Activated CD4-positive, alpha-beta T cell treated with anti-CD3 and anti-CD28 coated beads, Interleukin-2, amount 10 ng/mL, durations not matched to agents 24 days and 14 days (primary cell): ENCODE measurements at regions not wholly inside any gene's neighbourhood (a gene's known extent, or its start where the extent isn't known, plus 50 kb on each side); places are given as distances from the start of the nearest gene placed in this dataset.

Source experiments
- DNase-seq: peaks from one replicate; pipeline ENCODE4 v3.0.0; 2022
- H3K27ac Mint-ChIP-seq: one replicate; pipeline ENCODE4 v1.8.0; 2022; ENCODE audit warnings: mild to moderate bottlenecking, mixed read lengths
- H3K27me3 Mint-ChIP-seq: one replicate; pipeline ENCODE4 v1.8.0; 2022; ENCODE audit warnings: mixed read lengths
- H3K36me3 Mint-ChIP-seq: one replicate; pipeline ENCODE4 v1.8.0; 2022; ENCODE audit warnings: low read depth, mild to moderate bottlenecking, mixed read lengths
- H3K4me1 Mint-ChIP-seq: one replicate; pipeline ENCODE4 v1.8.0; 2021; ENCODE audit warnings: mixed read lengths
- H3K4me3 Mint-ChIP-seq: one replicate; pipeline ENCODE4 v1.8.0; 2022; ENCODE audit warnings: mild to moderate bottlenecking, moderate library complexity, mixed read lengths
- H3K9me3 Mint-ChIP-seq: one replicate; pipeline ENCODE4 v1.8.0; 2021; ENCODE audit warnings: mixed read lengths
- intact Hi-C: fragments of 100-400 bp; cut with micrococcal nuclease; formaldehyde crosslinking; loops from one replicate; pipeline ENCODE4 v1.15.1; 2023

GRCh38 chrX:109830704-109831206 lies 97.7 kb upstream of the ACSL4 start:
- no peak overlapping the region for H3K27ac Mint-ChIP-seq

GRCh38 chrX:109831326-109831985 lies 98.4 kb upstream of the ACSL4 start:
- intact Hi-C loops = no loop called here
- Mint-ChIP-seq H3K9me3 (peaks cover 2% of the 10 kb centered on the region), H3K36me3 (no peaks in the 10 kb centered on the region), H3K27ac (no peak overlapping the region), H3K4me3 (no peak overlapping the region), H3K4me1 (peaks cover 6% of the 10 kb centered on the region), H3K27me3 (no peaks in the 10 kb centered on the region)
- no peak for DNase-seq

More at GRCh38 chrX:109830704-109831206, 97.7 kb upstream of the ACSL4 start:
- Mint-ChIP-seq H3K9me3 (peaks cover 2% of the 10 kb centered on the region), H3K4me3 (no peak overlapping the region), H3K27me3 (no peaks in the 10 kb centered on the region), H3K4me1 (peaks cover 6% of the 10 kb centered on the region), H3K36me3 (no peaks in the 10 kb centered on the region)
- DNase-seq = no peak
- intact Hi-C loops = no loop called here

- intact Hi-C loops = loop anchor here (1.0 to 5.0 kb wide), 3 partner anchors 17 to 57 kb away; no protein-coding TSS in a partner anchor
- H3K27ac Mint-ChIP-seq = no peak overlapping the region
- peaks cover 4% of the 10 kb centered on the region for H3K9me3 Mint-ChIP-seq
- DNase-seq = no peak
- H3K27me3 Mint-ChIP-seq = no peaks in the 10 kb centered on the region
- H3K4me1 Mint-ChIP-seq = peaks cover 7% of the 10 kb centered on the region
- no peak overlapping the region for H3K4me3 Mint-ChIP-seq
- H3K36me3 Mint-ChIP-seq = no peaks in the 10 kb centered on the region
These were observed 106.9 kb upstream of the ACSL4 start for GRCh38 chrX:109839694-109840567.

- peak; percentile 52 for DNase-seq
- Mint-ChIP-seq H3K36me3 (no peaks in the 10 kb centered on the region), H3K4me3 (no peak overlapping the region), H3K27ac (no peak overlapping the region), H3K9me3 (peaks cover 4% of the 10 kb centered on the region), H3K4me1 (peaks cover 7% of the 10 kb centered on the region), H3K27me3 (no peaks in the 10 kb centered on the region)
- intact Hi-C loops = loop anchor here (1.0 to 5.0 kb wide), 3 partner anchors 16 to 57 kb away; no protein-coding TSS in a partner anchor
These were observed 107.5 kb upstream of the ACSL4 start for GRCh38 chrX:109840585-109840984.

GRCh38 chrX:109841257-109841656 lies 108.2 kb upstream of the ACSL4 start:
- DNase-seq = no peak
- Mint-ChIP-seq H3K36me3 (no peaks in the 10 kb centered on the region), H3K9me3 (peaks cover 4% of the 10 kb centered on the region), H3K27me3 (no peaks in the 10 kb centered on the region), H3K4me1 (peaks cover 7% of the 10 kb centered on the region), H3K4me3 (peak overlapping the region; percentile 34), H3K27ac (peak overlapping the region; percentile 84)
- intact Hi-C loops = loop anchor here (1.0 to 5.0 kb wide), 3 partner anchors 16 to 132 kb away; no protein-coding TSS in a partner anchor

GRCh38 chrX:109841869-109842579 lies 109.0 kb upstream of the ACSL4 start:
- no peaks in the 10 kb centered on the region for H3K36me3 Mint-ChIP-seq
- no peak for DNase-seq
- no peaks in the 10 kb centered on the region for H3K27me3 Mint-ChIP-seq
- peak overlapping the region; percentile 34 for H3K4me3 Mint-ChIP-seq
- peaks cover 7% of the 10 kb centered on the region for H3K4me1 Mint-ChIP-seq
- intact Hi-C loops = loop anchor here (1.0 to 5.0 kb wide), 4 partner anchors 15 to 133 kb away; no protein-coding TSS in a partner anchor
- peak overlapping the region; percentile 84 for H3K27ac Mint-ChIP-seq
- H3K9me3 Mint-ChIP-seq = no peaks in the 10 kb centered on the region

- Mint-ChIP-seq H3K4me3 (no peak overlapping the region), H3K27me3 (no peaks in the 10 kb centered on the region), H3K4me1 (peaks cover 12% of the 10 kb centered on the region), H3K9me3 (no peaks in the 10 kb centered on the region), H3K27ac (no peak overlapping the region), H3K36me3 (no peaks in the 10 kb centered on the region)
- no peak for DNase-seq
- intact Hi-C loops = loop anchor here (1.0 to 5.0 kb wide), 2 partner anchors 40 to 110 kb away; no protein-coding TSS in a partner anchor
These were observed 109.6 kb upstream of the ACSL4 start for GRCh38 chrX:109842611-109843010.

GRCh38 chrX:109843963-109844751 lies 111.1 kb upstream of the ACSL4 start:
- Mint-ChIP-seq H3K27ac (no peak overlapping the region), H3K27me3 (no peaks in the 10 kb centered on the region), H3K9me3 (no peaks in the 10 kb centered on the region), H3K4me1 (peaks cover 21% of the 10 kb centered on the region), H3K36me3 (no peaks in the 10 kb centered on the region), H3K4me3 (no peak overlapping the region)
- intact Hi-C loops = loop anchor here (5.0 kb wide), 1 partner anchor 42 kb away; no protein-coding TSS in a partner anchor
- DNase-seq = no peak

GRCh38 chrX:109844986-109845385 lies 111.9 kb upstream of the ACSL4 start:
- intact Hi-C loops = loop anchor here (5.0 kb wide), 1 partner anchor 43 kb away; no protein-coding TSS in a partner anchor
- H3K4me3 Mint-ChIP-seq = no peak overlapping the region
- no peaks in the 10 kb centered on the region for H3K27me3 Mint-ChIP-seq
- peaks cover 21% of the 10 kb centered on the region for H3K4me1 Mint-ChIP-seq
- H3K9me3 Mint-ChIP-seq = no peaks in the 10 kb centered on the region
- DNase-seq = no peak
- H3K36me3 Mint-ChIP-seq = no peaks in the 10 kb centered on the region
- no peak overlapping the region for H3K27ac Mint-ChIP-seq

GRCh38 chrX:109845996-109846395 lies 112.9 kb upstream of the ACSL4 start:
- H3K4me1 Mint-ChIP-seq = peaks cover 21% of the 10 kb centered on the region
- no peak overlapping the region for H3K4me3 Mint-ChIP-seq
- no peak overlapping the region for H3K27ac Mint-ChIP-seq
- no peaks in the 10 kb centered on the region for H3K9me3 Mint-ChIP-seq
- DNase-seq = no peak
- no peaks in the 10 kb centered on the region for H3K27me3 Mint-ChIP-seq
- no peaks in the 10 kb centered on the region for H3K36me3 Mint-ChIP-seq
- intact Hi-C loops = no loop called here

GRCh38 chrX:109847257-109848187 lies 114.5 kb upstream of the ACSL4 start:
- no peak for DNase-seq

GRCh38 chrX:109848461-109849050 lies 115.5 kb upstream of the ACSL4 start:
- H3K27ac Mint-ChIP-seq = no peak overlapping the region
- H3K9me3 Mint-ChIP-seq = no peaks in the 10 kb centered on the region
- no peaks in the 10 kb centered on the region for H3K27me3 Mint-ChIP-seq
- H3K36me3 Mint-ChIP-seq = no peaks in the 10 kb centered on the region
- peaks cover 14% of the 10 kb centered on the region for H3K4me1 Mint-ChIP-seq
- intact Hi-C loops = no loop called here
- no peak overlapping the region for H3K4me3 Mint-ChIP-seq
- no peak for DNase-seq

More at GRCh38 chrX:109847257-109848187, 114.5 kb upstream of the ACSL4 start:
- peaks cover 17% of the 10 kb centered on the region for H3K4me1 Mint-ChIP-seq
- no peaks in the 10 kb centered on the region for H3K27me3 Mint-ChIP-seq
- H3K36me3 Mint-ChIP-seq = no peaks in the 10 kb centered on the region
- H3K9me3 Mint-ChIP-seq = no peaks in the 10 kb centered on the region
- intact Hi-C loops = no loop called here
- H3K27ac Mint-ChIP-seq = peak overlapping the region; percentile 76
- no peak overlapping the region for H3K4me3 Mint-ChIP-seq
